Left lung (tissue), 4 donors: ENCODE measurements at regions not wholly inside any gene's neighbourhood (a gene's known extent, or its start where the extent isn't known, plus 50 kb on each side); places are given as distances from the start of the nearest gene placed in this dataset.

Experiments used
- ATAC-seq: fragments of 200-7000 bp; cut with Tn5 transposase; one replicate; pipeline ENCODE4 v1.9.1; 2020; ENCODE audit warnings: moderate library complexity
- DNase-seq, 4 donors: peaks; one replicate each; pipeline ENCODE4 v3.0.0-alpha.2; 2013 to 2020
- H3K27ac ChIP-seq, 2 donors: fragments of 200-600 bp; sonication (generic) in 1 of 2; one replicate each; pipeline versions ENCODE4 v1.5.0 to v1.8.0; 2020 to 2021
- H3K27me3 ChIP-seq, 2 donors: fragments of 200-600 bp; sonication (generic) in 1 of 2; one replicate each; pipeline versions ENCODE4 v1.5.0 to v1.8.0; 2020 to 2021
- H3K36me3 ChIP-seq, 2 donors: fragments of 200-600 bp; sonication (generic) in 1 of 2; one replicate each; pipeline versions ENCODE4 v1.5.0 to v1.8.0; 2020 to 2021
- H3K4me1 ChIP-seq, 2 donors: fragments of 200-600 bp; one replicate each; pipeline ENCODE4 v1.8.0; 2021
- H3K4me3 ChIP-seq, 2 donors: fragments of 200-600 bp; sonication (generic) in 1 of 2; one replicate each; pipeline versions ENCODE4 v1.5.0 to v1.8.0; 2020 to 2021; ENCODE audit warnings: mild to moderate bottlenecking in 1 of 2
- H3K9me3 ChIP-seq, 2 donors: fragments of 200-600 bp; sonication (generic) in 1 of 2; one replicate each; pipeline versions ENCODE4 v1.5.0 to v1.8.0; 2020 to 2021
- CTCF ChIP-seq, 2 donors: fragments of 200-600 bp; sonication (generic) in 1 of 2; IDR thresholded peaks; one replicate each; pipeline versions ENCODE4 v1.5.0 to v1.8.0; 2021; ENCODE audit warnings: antibody characterized with exemption in 2 of 2
- intact Hi-C, 2 donors: fragments of 100-400 bp; cut with DNase I; formaldehyde crosslinking; loops; one replicate each; pipeline versions ENCODE4 v1.11.2 to v1.14.2; 2022
- donor health status: DM: no; HTN: yes; CAD: no.
- donor health status: DM: no; HTN: no; CAD: no.

- Histone ChIP-seq H3K27me3 (no peaks in the 10 kb centered on the region), H3K9me3 (peaks cover 0 to 3% of the 10 kb centered on the region in 2 donors), H3K27ac (no peak overlapping the region), H3K36me3 (no peaks in the 10 kb centered on the region), H3K4me1 (no peaks in the 10 kb centered on the region), H3K4me3 (no peak overlapping the region)
- TF ChIP-seq CTCF (IDR thresholded peaks at IDR 0.05): no peak
- DNase-seq: no peak
- ATAC-seq: no peak
- intact Hi-C loops: no loop called here
Observed at GRCh38 chr4:108400309-108400708, 220.1 kb upstream of the RPL34 start.

GRCh38 chr4:108399610-108400265 lies 220.6 kb upstream of the RPL34 start:
- DNase-seq (no peak), ATAC-seq (no peak)
- intact Hi-C loops: no loop called here
- Histone ChIP-seq H3K4me3 (no peak overlapping the region), H3K4me1 (no peaks in the 10 kb centered on the region), H3K9me3 (no peaks in the 10 kb centered on the region), H3K36me3 (no peaks in the 10 kb centered on the region), H3K27me3 (no peaks in the 10 kb centered on the region), H3K27ac (no peak overlapping the region)
- TF ChIP-seq CTCF (IDR thresholded peaks at IDR 0.05): no peak

GRCh38 chr4:108398836-108399235 lies 221.5 kb upstream of the RPL34 start:
- Histone ChIP-seq H3K27me3 (no peaks in the 10 kb centered on the region), H3K27ac (no peak overlapping the region), H3K9me3 (no peaks in the 10 kb centered on the region), H3K4me1 (no peaks in the 10 kb centered on the region), H3K36me3 (no peaks in the 10 kb centered on the region), H3K4me3 (no peak overlapping the region)
- intact Hi-C loops: no loop called here
- no peak for TF ChIP-seq CTCF (IDR thresholded peaks at IDR 0.05)
- DNase-seq (no peak), ATAC-seq (no peak)

- Histone ChIP-seq H3K4me3 (no peak overlapping the region), H3K4me1 (no peaks in the 10 kb centered on the region), H3K27me3 (no peaks in the 10 kb centered on the region), H3K27ac (no peak overlapping the region), H3K9me3 (no peaks in the 10 kb centered on the region), H3K36me3 (no peaks in the 10 kb centered on the region)
- no peak for ATAC-seq
- TF ChIP-seq CTCF (IDR thresholded peaks at IDR 0.05): no peak
- DNase-seq: no peak
- intact Hi-C loops: no loop called here
Observed at GRCh38 chr4:108398316-108398715, 222.1 kb upstream of the RPL34 start.

- intact Hi-C loops: no loop called here
Observed at GRCh38 chr4:108397850-108398249, 222.5 kb upstream of the RPL34 start.

More at GRCh38 chr4:108397850-108398249, 222.5 kb upstream of the RPL34 start:
- ATAC-seq (no peak), DNase-seq (no peak)
- H3K4me3 ChIP-seq: no peak overlapping the region
- no peaks in the 10 kb centered on the region for H3K36me3 ChIP-seq
- no peaks in the 10 kb centered on the region for H3K9me3 ChIP-seq
- TF ChIP-seq CTCF (IDR thresholded peaks at IDR 0.05): no peak
- no peaks in the 10 kb centered on the region for H3K4me1 ChIP-seq
- H3K27me3 ChIP-seq: no peaks in the 10 kb centered on the region
- H3K27ac ChIP-seq: no peak overlapping the region
